ENCODE measurements at regions not wholly inside any gene's neighbourhood (a gene's known extent, or its start where the extent isn't known, plus 50 kb on each side); places are given as distances from the start of the nearest gene placed in this dataset.

DNA sequence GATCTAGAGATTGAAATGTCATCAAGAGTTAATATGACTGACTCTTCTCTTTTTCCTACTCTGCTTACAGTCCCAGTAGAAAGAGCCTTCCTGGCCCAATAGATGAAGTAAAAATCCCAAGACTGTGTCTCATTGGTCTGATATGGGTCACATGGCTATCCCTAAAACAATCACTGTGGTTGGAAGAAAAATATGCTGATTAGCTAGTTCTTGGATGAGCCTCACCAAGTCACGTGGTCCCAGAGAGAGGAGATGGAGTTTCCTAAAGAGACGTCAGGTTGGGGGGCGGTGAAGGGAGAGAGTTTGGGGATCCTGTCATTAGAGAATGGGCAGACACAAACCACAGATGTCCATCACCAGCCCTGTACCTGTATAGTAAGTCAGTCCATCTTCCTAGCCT, 466.3 kb downstream of the HAPSTR1 start:
- TF ChIP-seq EP300 (IDR thresholded peaks at IDR 0.05), result no peak
- TF ChIP-seq, protein P1, sequence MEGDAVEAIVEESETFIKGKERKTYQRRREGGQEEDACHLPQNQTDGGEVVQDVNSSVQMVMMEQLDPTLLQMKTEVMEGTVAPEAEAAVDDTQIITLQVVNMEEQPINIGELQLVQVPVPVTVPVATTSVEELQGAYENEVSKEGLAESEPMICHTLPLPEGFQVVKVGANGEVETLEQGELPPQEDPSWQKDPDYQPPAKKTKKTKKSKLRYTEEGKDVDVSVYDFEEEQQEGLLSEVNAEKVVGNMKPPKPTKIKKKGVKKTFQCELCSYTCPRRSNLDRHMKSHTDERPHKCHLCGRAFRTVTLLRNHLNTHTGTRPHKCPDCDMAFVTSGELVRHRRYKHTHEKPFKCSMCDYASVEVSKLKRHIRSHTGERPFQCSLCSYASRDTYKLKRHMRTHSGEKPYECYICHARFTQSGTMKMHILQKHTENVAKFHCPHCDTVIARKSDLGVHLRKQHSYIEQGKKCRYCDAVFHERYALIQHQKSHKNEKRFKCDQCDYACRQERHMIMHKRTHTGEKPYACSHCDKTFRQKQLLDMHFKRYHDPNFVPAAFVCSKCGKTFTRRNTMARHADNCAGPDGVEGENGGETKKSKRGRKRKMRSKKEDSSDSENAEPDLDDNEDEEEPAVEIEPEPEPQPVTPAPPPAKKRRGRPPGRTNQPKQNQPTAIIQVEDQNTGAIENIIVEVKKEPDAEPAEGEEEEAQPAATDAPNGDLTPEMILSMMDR (IDR thresholded peaks at IDR 0.05), result no peak
